ENCODE measurements at regions not wholly inside any gene's neighbourhood (a gene's known extent, or its start where the extent isn't known, plus 50 kb on each side); places are given as distances from the start of the nearest gene placed in this dataset.

- H3K4me3 ChIP-seq (ENCODE audit: low read depth, low read length): no peak overlapping the region
- TF ChIP-seq, protein P1, sequence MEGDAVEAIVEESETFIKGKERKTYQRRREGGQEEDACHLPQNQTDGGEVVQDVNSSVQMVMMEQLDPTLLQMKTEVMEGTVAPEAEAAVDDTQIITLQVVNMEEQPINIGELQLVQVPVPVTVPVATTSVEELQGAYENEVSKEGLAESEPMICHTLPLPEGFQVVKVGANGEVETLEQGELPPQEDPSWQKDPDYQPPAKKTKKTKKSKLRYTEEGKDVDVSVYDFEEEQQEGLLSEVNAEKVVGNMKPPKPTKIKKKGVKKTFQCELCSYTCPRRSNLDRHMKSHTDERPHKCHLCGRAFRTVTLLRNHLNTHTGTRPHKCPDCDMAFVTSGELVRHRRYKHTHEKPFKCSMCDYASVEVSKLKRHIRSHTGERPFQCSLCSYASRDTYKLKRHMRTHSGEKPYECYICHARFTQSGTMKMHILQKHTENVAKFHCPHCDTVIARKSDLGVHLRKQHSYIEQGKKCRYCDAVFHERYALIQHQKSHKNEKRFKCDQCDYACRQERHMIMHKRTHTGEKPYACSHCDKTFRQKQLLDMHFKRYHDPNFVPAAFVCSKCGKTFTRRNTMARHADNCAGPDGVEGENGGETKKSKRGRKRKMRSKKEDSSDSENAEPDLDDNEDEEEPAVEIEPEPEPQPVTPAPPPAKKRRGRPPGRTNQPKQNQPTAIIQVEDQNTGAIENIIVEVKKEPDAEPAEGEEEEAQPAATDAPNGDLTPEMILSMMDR (conservative IDR thresholded peaks at IDR 0.05; ENCODE audit: low read depth, low read length): no peak
- DNase-seq (ENCODE audit: low read depth): no peak
These were observed 536.8 kb downstream of the MATN1 start for GRCh38 chr1:30186586-30186985.

DNA sequence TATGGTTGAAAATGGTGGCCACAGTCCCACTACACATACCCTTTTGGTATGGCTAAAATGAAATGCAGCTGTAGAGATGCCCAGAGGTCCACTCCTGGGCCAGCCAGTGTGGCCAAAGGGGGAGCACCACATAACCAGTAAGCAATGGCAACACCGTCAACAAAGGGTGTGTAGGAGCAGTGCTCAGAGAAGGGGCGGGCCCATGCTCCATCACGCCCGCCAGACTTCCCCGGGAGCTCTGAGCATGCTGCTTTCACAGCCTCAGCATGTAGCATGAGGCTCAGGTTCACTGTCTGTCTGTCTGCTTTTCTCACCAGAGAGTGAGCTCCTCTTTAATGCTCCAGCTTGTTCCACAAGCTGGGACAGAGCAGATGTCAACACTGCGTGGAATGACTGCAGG, 537.6 kb downstream of the MATN1 start:
- H3K4me3 ChIP-seq (ENCODE audit: low read depth, low read length): no peak overlapping the region
- DNase-seq (ENCODE audit: low read depth): no peak
- TF ChIP-seq, protein P1 (conservative IDR thresholded peaks at IDR 0.05; ENCODE audit: low read depth, low read length): no peak

- H3K4me3 ChIP-seq (ENCODE audit: low read depth, low read length): no peak overlapping the region
- TF ChIP-seq, protein P1 (conservative IDR thresholded peaks at IDR 0.05; ENCODE audit: low read depth, low read length): no peak
- DNase-seq (ENCODE audit: low read depth): no peak
These were observed 538.1 kb downstream of the MATN1 start for GRCh38 chr1:30185313-30185712.

DNA sequence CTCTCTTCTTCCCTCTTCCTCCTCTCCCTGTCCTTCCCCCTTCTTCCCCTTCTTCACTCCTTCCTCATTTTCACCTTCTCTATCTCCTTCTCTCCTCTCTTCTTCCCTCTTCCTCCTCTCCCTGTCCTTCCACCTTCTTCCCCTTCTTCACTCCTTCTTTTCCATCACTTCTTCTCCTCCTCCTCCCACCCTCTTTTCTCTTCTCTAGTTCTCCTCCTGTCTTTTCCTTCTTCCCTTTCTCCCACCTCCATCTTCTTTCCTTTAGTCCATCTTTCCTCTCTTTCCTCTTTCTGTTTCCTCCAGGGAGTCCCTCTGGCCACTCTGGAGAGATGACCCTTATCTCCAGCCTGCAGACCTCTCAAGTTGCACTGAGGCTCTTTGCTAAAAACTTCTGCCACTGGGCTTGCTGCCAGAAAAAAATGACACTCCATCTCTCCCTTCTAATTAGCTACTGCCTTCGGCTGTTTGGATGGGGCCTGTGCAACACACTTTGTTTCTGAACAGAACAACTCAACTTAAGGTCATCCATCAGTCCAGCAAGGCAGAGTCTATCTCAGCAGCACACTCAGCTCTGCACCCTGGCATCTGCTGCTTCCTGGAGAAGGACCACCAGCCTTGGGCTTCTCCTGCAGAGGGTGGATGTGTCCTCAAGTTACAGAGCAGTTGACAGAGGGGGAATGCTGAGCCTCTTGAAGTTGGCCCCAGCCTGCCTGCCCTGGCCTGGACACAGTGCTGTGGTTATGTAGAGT, 538.8 kb downstream of the MATN1 start:
- no peak overlapping the region for H3K4me3 ChIP-seq (ENCODE audit: low read depth, low read length)
- TF ChIP-seq, protein P1 (conservative IDR thresholded peaks at IDR 0.05; ENCODE audit: low read depth, low read length): no peak
- DNase-seq (ENCODE audit: low read depth): no peak

GRCh38 chr1:30183895-30184294, 539.5 kb downstream of the MATN1 start:
- no peak overlapping the region for H3K4me3 ChIP-seq (ENCODE audit: low read depth, low read length)
- TF ChIP-seq, protein P1 (conservative IDR thresholded peaks at IDR 0.05; ENCODE audit: low read depth, low read length): no peak
- no peak for DNase-seq (ENCODE audit: low read depth)

DNA sequence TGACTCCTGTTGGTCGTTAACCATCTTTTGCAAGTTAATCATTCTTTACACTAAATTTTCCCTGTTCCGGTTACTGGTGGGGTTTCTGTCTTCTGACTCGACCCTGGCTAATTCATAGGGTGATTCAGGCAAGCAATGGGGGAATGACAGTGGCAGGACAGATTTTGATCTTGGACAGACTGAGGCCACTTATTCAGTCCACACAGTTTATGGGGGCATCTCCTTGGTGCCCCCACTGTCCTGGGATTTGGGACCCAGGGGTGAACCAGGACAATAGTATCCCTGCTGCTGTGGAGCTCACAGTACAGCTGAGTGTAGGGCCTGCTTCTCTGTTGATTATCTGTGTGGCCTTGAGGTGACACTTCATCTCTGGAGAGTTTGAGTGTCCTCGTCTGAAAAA, 540.4 kb downstream of the MATN1 start:
- TF ChIP-seq, protein P1 (conservative IDR thresholded peaks at IDR 0.05; ENCODE audit: low read depth, low read length): no peak
- no peak overlapping the region for H3K4me3 ChIP-seq (ENCODE audit: low read depth, low read length)
- DNase-seq (ENCODE audit: low read depth): no peak

DNA sequence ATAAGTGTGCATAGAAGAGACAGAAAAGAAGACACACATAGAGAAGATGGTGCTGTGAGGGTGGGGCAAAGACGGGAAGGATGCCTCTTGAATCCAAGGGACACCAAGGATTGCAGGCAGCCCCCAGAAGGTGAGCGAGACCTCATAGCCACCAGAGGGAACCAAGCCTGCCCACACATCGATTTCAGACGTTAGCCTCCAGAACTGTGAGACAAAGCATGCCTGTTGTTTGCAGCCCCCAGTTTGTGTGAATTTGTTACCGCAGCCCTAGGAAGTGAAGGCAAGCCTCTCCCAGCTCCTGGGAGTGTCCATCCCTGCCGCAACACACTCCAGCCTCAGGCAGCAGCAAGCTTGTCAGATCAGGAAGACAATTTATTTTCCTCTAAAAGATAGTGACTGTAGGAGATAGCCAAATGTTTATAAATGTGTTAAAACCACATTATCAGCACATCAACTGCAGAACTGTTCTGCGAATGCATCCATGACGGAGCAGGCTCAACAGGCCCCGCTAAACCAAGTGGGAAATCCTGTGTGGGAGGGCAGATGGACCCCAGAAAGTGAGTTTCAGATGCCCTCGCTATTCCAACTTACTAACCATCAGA, 543.3 kb downstream of the MATN1 start:
- TF ChIP-seq, protein P1 (conservative IDR thresholded peaks at IDR 0.05; ENCODE audit: low read depth, low read length): no peak
- no peak for DNase-seq (ENCODE audit: low read depth)
- H3K4me3 ChIP-seq (ENCODE audit: low read depth, low read length): no peak overlapping the region

Data from epithelial cell of proximal tubule (primary cell).